GM18868 (cell line): ENCODE measurements at regions not wholly inside any gene's neighbourhood (a gene's known extent, or its start where the extent isn't known, plus 50 kb on each side); places are given as distances from the start of the nearest gene placed in this dataset.

ENCODE experiments used
- ATAC-seq: cut with Tn5 transposase; IDR thresholded peaks from one replicate; pipeline ENCODE4 v1.9.1; 2021; ENCODE audit warnings: mild to moderate bottlenecking, moderate library complexity; ENCODE audit not compliant: unreplicated experiment

- ATAC-seq: no peak
These were observed 512.1 kb downstream of the RPS24 start for GRCh38 chr10:78545756-78546155.

- no peak for ATAC-seq
These were observed 513.7 kb downstream of the RPS24 start for GRCh38 chr10:78547397-78547796.

- no peak for ATAC-seq
These were observed 514.2 kb downstream of the RPS24 start for GRCh38 chr10:78547905-78548304.

DNA sequence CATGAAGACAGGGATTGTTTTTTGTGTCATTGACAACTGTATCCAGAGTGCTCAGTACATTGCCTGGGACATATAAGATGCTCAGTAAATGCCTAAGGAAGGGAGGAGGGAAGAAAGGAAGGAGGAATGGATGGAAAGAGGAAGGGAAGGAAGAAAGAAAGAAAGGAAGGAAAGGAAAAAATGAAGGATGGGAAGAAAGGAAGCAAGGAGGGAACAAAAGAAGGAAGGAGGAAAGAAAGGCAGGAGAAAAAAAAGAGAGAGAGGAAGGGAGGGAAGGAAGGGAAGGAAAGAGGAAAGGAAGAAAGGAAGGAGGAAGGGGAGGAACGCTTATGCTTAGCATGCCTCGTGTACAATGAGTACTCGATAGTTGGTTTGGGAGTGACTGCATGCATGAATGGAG is 514.7 kb downstream of the RPS24 start:
- ATAC-seq: no peak

DNA sequence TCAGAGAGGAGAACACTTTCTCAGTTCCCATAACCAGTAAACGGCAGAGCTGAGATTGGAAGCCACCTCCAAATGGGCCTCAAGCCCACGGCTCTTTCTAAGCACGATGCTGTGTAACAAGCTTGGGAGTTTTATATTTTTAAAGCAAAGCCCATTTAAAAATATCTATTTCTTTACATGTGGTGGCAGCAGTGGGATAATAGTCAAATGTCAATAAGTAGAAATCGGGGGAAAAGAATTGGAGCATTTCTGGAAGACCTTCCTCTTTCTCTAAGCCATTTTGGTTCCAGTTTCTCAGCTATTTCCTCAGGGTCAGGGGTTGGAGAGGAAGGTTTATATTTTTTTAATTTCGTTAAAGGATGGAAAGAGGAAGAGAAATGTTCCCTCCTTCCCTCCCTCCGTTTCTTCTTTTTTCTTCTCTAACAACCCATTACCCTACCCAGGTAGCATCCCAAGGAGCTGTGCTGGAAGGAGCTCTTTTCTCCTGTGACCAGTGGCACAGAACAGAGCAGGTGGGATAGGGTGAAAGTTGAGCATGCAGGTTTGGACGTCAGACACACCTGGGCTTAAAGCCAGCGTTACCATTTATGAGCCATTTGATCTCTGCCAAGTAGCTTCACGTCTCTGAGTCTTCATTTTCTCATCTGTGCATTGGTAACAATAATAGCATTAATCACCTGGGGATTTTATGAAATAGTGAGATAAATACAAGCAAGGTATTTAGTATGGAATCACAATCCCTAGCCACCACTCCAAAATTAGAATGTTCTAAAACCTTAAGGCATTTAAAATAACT is 515.7 kb downstream of the RPS24 start:
- no peak for ATAC-seq

GRCh38 chr10:78550090-78550489 is 516.4 kb downstream of the RPS24 start:
- no peak for ATAC-seq

DNA sequence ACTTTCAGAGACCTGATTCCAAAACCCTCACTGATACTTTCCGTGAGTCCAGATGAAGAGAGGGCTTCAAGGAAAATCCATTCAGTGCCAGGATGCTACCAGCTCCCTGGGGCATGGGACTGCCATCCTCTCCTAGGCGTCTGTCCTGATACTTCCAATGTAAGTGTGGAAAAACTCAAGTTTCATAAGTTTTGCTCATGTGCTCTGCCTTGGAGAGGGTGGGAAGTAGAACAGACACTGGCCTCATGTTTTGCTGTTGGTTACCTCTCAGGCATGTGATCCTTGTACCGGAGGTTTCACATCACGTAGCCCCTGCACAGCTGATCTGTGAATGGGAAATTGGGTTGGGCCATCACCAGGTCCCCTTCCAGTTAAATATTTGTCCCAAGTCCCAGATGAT is 517.1 kb downstream of the RPS24 start:
- no peak for ATAC-seq

DNA sequence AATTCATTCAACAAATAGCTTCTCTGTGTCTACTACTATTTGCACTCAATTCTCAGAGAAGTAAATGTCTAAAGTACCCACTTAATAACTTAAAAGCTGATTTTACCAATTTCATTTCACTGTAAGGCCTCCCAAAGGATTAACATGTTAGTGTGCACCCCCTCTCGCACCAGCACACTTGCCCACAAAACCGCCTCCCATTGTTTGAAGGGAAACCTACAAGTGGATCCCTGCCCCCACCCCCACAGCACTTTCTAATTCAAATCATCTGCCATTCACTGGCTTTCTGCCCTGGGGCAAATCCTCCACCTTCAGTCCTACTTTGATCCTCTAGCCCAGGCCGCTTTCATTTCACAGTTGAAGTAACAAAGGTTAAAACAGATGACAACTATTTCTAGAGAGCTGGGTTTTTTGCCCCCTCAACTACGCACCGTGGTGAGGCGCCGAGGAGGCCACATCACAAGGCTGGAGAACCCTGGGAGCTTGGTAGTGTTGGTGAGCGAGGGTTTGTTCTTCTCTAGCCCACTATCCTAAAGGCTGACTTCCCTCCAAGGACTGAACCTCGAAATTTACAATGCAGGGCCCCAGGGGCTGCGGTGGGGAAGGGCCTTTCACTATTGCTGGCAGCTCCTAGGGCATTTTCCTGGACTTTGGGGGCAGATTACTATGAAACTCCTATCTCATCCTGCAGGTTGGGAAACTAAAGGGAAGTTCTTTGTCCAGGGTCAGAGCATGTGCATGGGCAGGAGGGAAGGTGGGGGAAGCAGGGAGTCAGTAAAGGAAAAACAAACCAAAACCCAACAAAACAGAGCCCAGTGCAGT is 517.4 kb upstream of the ZMIZ1 start:
- no peak for ATAC-seq

GRCh38 chr10:78552261-78552811 is 516.4 kb upstream of the ZMIZ1 start:
- no peak for ATAC-seq

- ATAC-seq: no peak
These were observed 515.0 kb upstream of the ZMIZ1 start for GRCh38 chr10:78553792-78554191.

- ATAC-seq: no peak
These were observed 513.6 kb upstream of the ZMIZ1 start for GRCh38 chr10:78555128-78555527.

- no peak for ATAC-seq
These were observed 511.9 kb upstream of the ZMIZ1 start for GRCh38 chr10:78556705-78557432.

DNA sequence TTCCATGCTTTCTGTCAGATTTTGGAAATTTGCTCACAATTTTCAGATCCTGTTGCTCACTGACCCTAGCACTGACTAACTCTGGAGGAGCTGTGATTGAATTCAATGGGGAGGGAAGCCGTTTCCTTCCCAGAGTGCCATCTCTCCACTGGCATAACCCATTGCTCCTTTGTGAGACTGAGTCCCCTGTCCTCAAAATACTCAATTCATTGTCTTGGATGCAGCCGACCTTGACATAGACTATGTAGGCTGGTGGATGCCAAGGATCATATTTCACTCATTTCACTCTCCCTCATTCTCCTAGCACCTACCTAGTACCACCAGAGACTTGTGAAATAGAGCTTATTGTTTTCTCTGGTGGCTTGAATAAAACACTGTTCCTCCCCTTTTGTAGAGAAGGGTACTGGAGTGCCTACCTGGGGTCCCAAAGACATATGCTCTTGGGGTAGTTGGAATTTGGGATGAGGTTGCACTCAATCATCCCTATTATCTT is 511.3 kb upstream of the ZMIZ1 start:
- no peak for ATAC-seq

DNA sequence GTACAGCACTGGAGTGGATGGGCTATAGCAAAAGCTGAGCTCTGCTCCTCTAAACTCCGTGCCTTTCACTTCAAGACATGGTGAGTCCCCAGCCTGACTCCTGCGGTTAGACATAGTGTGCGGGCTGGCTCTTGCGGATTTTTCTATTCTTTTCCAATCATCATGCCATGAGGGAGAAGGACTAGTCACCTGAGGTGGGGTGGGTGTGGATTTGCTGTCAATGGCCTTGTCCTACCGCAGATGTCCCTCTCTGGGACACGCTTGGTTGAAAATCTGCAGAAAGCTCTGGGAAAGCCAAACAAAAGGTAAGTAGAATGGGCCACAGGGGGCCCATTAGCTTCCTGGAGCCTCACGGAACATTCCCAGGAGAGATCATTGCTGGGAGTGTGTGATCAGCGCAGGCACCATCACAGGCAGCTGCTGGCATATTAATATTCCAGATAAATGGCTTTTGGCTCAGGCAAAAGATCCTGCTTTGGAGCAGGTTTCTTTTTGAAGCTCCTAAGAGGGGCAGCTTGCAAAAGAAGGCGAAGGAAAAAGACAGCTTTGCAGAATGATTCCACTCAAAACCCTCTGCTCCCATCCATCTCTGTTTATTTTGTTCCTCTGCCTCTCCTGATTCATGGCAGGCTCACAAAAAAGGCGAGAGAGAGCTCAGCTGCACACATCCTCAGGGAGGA is 509.0 kb upstream of the ZMIZ1 start:
- ATAC-seq: no peak

- no peak for ATAC-seq
These were observed 508.5 kb upstream of the ZMIZ1 start for GRCh38 chr10:78560341-78560688.

DNA sequence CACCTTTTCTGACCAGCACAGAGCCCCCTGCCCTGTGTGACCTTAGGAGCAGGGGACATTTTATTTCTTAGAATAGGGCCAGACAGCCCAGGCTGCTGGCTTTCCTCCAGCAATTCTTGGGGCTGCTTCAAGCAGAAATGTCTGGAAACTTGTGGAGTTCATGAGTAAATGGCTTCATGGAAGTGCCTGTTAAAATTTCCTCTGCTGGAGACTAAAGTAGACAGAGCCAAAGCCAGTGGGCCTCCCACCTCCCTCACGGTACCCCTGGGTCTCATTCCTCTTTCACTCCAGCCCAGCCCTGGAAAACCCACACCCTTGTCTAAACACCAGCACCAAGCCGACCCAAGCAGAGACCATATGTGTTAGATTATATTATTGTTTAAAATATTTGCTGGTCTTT is 505.5 kb upstream of the ZMIZ1 start:
- ATAC-seq: no peak

DNA sequence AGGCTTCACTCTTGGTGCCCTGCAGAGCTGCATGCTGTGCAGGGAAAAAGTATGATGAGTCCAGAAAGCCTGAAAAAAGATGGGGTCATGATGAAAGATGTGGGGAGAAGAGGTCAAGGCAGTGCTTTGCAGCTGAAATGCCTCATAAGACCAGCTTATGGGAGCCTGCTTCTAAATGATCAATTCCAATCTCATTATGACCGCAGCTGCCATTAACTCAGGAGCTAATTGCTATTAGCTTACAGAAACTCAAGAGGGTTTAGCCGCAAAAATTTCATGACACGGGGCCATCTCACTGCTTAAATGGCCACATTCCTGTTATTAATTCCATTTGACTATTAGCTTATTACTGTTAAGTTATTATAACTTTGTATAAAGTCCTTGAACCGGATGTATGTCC is 502.9 kb upstream of the ZMIZ1 start:
- no peak for ATAC-seq

- no peak for ATAC-seq
These were observed 502.3 kb upstream of the ZMIZ1 start for GRCh38 chr10:78566284-78567111.

GRCh38 chr10:78567680-78568455 is 500.9 kb upstream of the ZMIZ1 start:
- ATAC-seq: no peak
